ENCODE measurements at regions not wholly inside any gene's neighbourhood (a gene's known extent, or its start where the extent isn't known, plus 50 kb on each side); places are given as distances from the start of the nearest gene placed in this dataset.

DNA sequence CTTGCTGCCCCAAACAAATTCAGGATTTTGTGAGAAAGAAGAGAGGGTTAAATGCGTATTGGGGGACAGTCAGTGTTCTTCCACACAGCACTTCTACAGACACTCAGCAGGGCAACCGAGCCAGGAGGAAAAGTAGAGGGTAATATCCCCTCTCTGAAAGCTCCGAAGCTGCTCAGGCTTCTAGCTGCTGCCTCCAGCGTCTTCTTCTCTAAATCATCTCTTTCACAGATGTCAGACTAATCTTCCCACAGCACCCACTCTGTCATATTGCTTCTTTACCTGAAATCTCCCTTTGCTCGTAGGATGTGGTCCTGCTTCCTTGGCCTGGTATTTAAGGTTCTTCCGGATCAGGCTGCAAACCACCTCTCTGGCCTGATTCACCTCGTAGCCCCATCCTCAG, 117.6 kb upstream of the HAAO start:
- no peak overlapping the region for H3K4me3 ChIP-seq (ENCODE audit: low read length)
- H2AFZ ChIP-seq (ENCODE audit: low read length), result no peak overlapping the region
- no peak overlapping the region for H3K27ac ChIP-seq (ENCODE audit: low read length)
- H3K79me2 ChIP-seq (ENCODE audit: low read length), result no peaks in the 10 kb centered on the region
- no peaks in the 10 kb centered on the region for H3K4me1 ChIP-seq (ENCODE audit: low read length)
- no peaks in the 10 kb centered on the region for H3K36me3 ChIP-seq (ENCODE audit: insufficient read depth, low read length)
- no peaks in the 10 kb centered on the region for H3K9me2 ChIP-seq (replicated peaks; ENCODE audit: insufficient read depth, low read length)
- no peak overlapping the region for H3K4me2 ChIP-seq (ENCODE audit: low read depth, low read length, poor library complexity, severe bottlenecking)
- no peaks in the 10 kb centered on the region for H3K9me3 ChIP-seq (ENCODE audit: low read length)
- no peak for DNase-seq
- H3K9ac ChIP-seq (ENCODE audit: low read length), result no peak overlapping the region
- H4K20me1 ChIP-seq (ENCODE audit: insufficient read depth, low read depth, low read length), result no peaks in the 10 kb centered on the region
- no peaks in the 10 kb centered on the region for H3K27me3 ChIP-seq (ENCODE audit: low read length)

DNA sequence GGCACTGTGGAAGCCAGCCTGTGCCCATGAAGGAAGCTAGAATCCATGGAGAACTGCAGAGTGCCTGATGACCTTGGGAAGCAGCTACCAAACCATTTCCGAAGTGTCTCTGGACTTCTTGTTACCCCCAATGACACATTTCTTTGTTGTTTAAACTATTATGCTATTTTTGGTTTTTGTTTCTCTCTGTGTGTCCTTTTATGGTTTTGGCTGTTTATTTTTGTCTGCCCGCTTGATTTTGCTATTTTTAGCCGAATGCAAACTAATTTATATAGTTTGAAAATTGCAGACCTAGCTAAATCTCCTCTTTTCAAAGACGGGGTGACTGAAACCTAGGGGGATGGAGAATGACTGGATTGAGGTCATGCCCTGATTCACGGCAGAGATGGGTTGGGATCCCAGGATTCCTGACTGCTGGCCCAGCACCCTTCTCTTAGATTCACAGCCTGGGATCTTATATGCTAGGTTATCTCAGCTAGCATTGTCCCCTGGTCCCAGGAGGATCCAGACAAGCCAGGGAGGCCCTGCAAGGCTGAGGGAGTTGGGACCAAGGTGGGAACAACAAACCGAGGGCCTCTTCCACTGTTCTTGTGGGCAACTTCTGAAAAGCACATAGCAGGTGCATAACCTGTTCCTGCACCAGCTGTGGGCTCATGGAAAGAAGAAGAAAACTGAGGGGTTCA, 116.3 kb upstream of the HAAO start:
- H3K36me3 ChIP-seq (ENCODE audit: insufficient read depth, low read length), result no peaks in the 10 kb centered on the region
- no peak for DNase-seq
- H3K9me3 ChIP-seq (ENCODE audit: low read length), result no peaks in the 10 kb centered on the region
- H3K79me2 ChIP-seq (ENCODE audit: low read length), result no peaks in the 10 kb centered on the region
- H3K4me3 ChIP-seq (ENCODE audit: low read length), result no peak overlapping the region
- H2AFZ ChIP-seq (ENCODE audit: low read length), result no peak overlapping the region
- H3K9ac ChIP-seq (ENCODE audit: low read length), result no peak overlapping the region
- no peak overlapping the region for H3K27ac ChIP-seq (ENCODE audit: low read length)
- H4K20me1 ChIP-seq (ENCODE audit: insufficient read depth, low read depth, low read length), result no peaks in the 10 kb centered on the region
- H3K27me3 ChIP-seq (ENCODE audit: low read length), result no peaks in the 10 kb centered on the region
- H3K4me1 ChIP-seq (ENCODE audit: low read length), result no peaks in the 10 kb centered on the region
- no peaks in the 10 kb centered on the region for H3K9me2 ChIP-seq (replicated peaks; ENCODE audit: insufficient read depth, low read length)
- H3K4me2 ChIP-seq (ENCODE audit: low read depth, low read length, poor library complexity, severe bottlenecking), result no peak overlapping the region

- Histone ChIP-seq H3K79me2 (ENCODE audit: low read length) (no peaks in the 10 kb centered on the region), H3K4me2 (ENCODE audit: low read depth, low read length, poor library complexity, severe bottlenecking) (no peak overlapping the region), H3K4me3 (ENCODE audit: low read length) (no peak overlapping the region), H3K4me1 (ENCODE audit: low read length) (no peaks in the 10 kb centered on the region), H3K9me2 (replicated peaks; ENCODE audit: insufficient read depth, low read length) (no peaks in the 10 kb centered on the region), H4K20me1 (ENCODE audit: insufficient read depth, low read depth, low read length) (no peaks in the 10 kb centered on the region), H3K36me3 (ENCODE audit: insufficient read depth, low read length) (no peaks in the 10 kb centered on the region), H3K27me3 (ENCODE audit: low read length) (no peaks in the 10 kb centered on the region), H3K9me3 (ENCODE audit: low read length) (no peaks in the 10 kb centered on the region), H3K27ac (ENCODE audit: low read length) (no peak overlapping the region), H2AFZ (ENCODE audit: low read length) (no peak overlapping the region), H3K9ac (ENCODE audit: low read length) (no peak overlapping the region)
- no peak for DNase-seq
Measured at GRCh38 chr2:42907835-42908234, 115.5 kb upstream of the HAAO start.

- Histone ChIP-seq H4K20me1 (ENCODE audit: insufficient read depth, low read depth, low read length) (no peaks in the 10 kb centered on the region), H3K4me1 (ENCODE audit: low read length) (no peaks in the 10 kb centered on the region), H3K9ac (ENCODE audit: low read length) (no peak overlapping the region), H3K9me3 (ENCODE audit: low read length) (no peaks in the 10 kb centered on the region), H3K36me3 (ENCODE audit: insufficient read depth, low read length) (no peaks in the 10 kb centered on the region), H3K27me3 (ENCODE audit: low read length) (no peaks in the 10 kb centered on the region), H3K9me2 (replicated peaks; ENCODE audit: insufficient read depth, low read length) (no peaks in the 10 kb centered on the region), H3K27ac (ENCODE audit: low read length) (no peak overlapping the region), H2AFZ (ENCODE audit: low read length) (no peak overlapping the region), H3K4me3 (ENCODE audit: low read length) (no peak overlapping the region), H3K79me2 (ENCODE audit: low read length) (no peaks in the 10 kb centered on the region), H3K4me2 (ENCODE audit: low read depth, low read length, poor library complexity, severe bottlenecking) (no peak overlapping the region)
- no peak for DNase-seq
Measured at GRCh38 chr2:42906557-42907411, 114.4 kb upstream of the HAAO start.

DNA sequence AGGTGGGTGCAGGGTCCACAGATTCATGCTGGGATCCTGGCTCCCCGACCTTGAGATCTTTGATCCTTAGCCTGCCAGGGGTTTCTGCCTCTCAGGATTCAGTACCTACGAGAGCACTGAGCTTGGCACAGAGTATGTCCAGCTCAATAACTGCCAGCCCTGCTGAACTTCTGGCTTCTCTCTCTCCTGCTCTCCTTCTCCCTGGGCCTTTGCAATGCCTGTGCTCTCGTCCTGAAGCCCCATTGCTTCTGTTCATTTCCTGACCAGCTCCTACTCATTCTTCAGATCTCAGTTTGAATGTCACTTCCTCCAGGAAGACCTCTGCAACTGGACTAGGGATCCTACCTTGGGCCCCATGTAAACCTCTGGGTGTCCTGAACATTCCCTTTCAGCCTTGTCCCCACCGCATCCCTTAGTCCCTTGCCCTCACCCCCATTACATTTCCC, 113.8 kb upstream of the HAAO start:
- Histone ChIP-seq H3K27me3 (ENCODE audit: low read length) (no peaks in the 10 kb centered on the region), H3K79me2 (ENCODE audit: low read length) (no peaks in the 10 kb centered on the region), H3K4me2 (ENCODE audit: low read depth, low read length, poor library complexity, severe bottlenecking) (no peak overlapping the region), H3K36me3 (ENCODE audit: insufficient read depth, low read length) (no peaks in the 10 kb centered on the region), H3K4me1 (ENCODE audit: low read length) (no peaks in the 10 kb centered on the region), H3K9ac (ENCODE audit: low read length) (no peak overlapping the region), H3K9me3 (ENCODE audit: low read length) (no peaks in the 10 kb centered on the region), H4K20me1 (ENCODE audit: insufficient read depth, low read depth, low read length) (no peaks in the 10 kb centered on the region), H3K9me2 (replicated peaks; ENCODE audit: insufficient read depth, low read length) (no peaks in the 10 kb centered on the region), H3K4me3 (ENCODE audit: low read length) (no peak overlapping the region), H3K27ac (ENCODE audit: low read length) (no peak overlapping the region), H2AFZ (ENCODE audit: low read length) (no peak overlapping the region)
- no peak for DNase-seq

DNA sequence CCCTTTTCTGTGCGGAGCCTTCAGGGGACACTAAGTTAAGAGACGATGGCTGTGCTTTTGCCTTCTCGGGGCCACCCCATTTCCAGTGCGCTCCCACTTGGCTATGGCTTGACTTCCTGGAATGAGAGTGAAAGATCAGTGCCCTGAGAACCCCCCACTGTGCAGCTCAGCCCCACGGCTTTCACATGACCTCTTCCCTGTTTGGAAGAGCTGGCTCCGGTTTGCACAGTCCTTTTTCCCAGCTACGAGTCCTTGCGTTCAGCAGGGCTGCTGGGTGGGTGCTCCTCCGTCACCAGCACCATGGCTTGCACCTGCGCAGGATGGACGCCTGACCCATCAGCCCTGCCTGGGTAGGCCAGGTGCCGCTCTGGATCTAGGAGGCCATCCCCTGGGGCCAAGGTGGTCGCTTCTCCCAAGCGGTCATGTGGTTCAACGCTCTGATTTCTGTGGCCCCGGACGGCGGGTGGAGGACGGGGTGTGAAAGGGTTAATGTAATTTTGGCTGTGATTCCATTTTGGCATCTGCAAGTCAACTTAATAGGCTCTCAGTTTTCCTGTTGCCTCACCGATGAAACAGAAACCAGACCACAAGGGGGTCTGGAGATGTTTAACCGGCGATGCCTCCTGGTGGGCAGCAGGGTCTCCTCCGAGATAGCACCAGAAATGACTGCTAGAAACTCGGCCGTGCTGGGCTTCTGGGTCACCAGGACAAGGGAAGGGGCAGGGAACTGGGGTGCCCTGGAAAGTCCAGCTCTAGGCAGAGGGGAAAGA, 113.1 kb upstream of the HAAO start:
- Histone ChIP-seq H3K4me3 (ENCODE audit: low read length) (no peak overlapping the region), H3K27me3 (ENCODE audit: low read length) (no peaks in the 10 kb centered on the region), H3K79me2 (ENCODE audit: low read length) (no peaks in the 10 kb centered on the region), H3K9ac (ENCODE audit: low read length) (no peak overlapping the region), H2AFZ (ENCODE audit: low read length) (no peak overlapping the region), H3K27ac (ENCODE audit: low read length) (no peak overlapping the region), H3K4me1 (ENCODE audit: low read length) (no peaks in the 10 kb centered on the region), H3K4me2 (ENCODE audit: low read depth, low read length, poor library complexity, severe bottlenecking) (no peak overlapping the region), H4K20me1 (ENCODE audit: insufficient read depth, low read depth, low read length) (no peaks in the 10 kb centered on the region), H3K9me2 (replicated peaks; ENCODE audit: insufficient read depth, low read length) (no peaks in the 10 kb centered on the region), H3K9me3 (ENCODE audit: low read length) (no peaks in the 10 kb centered on the region), H3K36me3 (ENCODE audit: insufficient read depth, low read length) (no peaks in the 10 kb centered on the region)
- DNase-seq, result no peak

DNA sequence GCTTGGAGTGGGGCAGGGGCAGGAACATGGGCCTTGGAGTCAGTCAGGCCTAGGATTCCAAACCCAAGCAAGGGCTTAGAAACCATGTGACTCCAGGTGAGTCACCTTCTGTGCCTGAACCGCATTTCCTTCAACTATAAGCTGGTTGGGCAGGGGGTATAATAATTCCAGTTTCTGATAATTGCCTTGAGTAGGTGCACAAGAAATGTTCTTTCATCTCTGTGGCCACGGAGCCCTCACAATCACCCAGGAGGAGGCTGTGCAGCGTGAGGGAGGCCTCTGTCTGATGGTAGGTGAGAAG, 112.1 kb upstream of the HAAO start:
- H3K9me3 ChIP-seq (ENCODE audit: low read length), result no peaks in the 10 kb centered on the region
- H3K9me2 ChIP-seq (replicated peaks; ENCODE audit: insufficient read depth, low read length), result no peaks in the 10 kb centered on the region
- H3K9ac ChIP-seq (ENCODE audit: low read length), result no peak overlapping the region
- no peaks in the 10 kb centered on the region for H4K20me1 ChIP-seq (ENCODE audit: insufficient read depth, low read depth, low read length)
- no peaks in the 10 kb centered on the region for H3K36me3 ChIP-seq (ENCODE audit: insufficient read depth, low read length)
- H3K79me2 ChIP-seq (ENCODE audit: low read length), result no peaks in the 10 kb centered on the region
- H3K4me2 ChIP-seq (ENCODE audit: low read depth, low read length, poor library complexity, severe bottlenecking), result no peak overlapping the region
- H3K27me3 ChIP-seq (ENCODE audit: low read length), result no peaks in the 10 kb centered on the region
- H3K4me3 ChIP-seq (ENCODE audit: low read length), result no peak overlapping the region
- H2AFZ ChIP-seq (ENCODE audit: low read length), result no peak overlapping the region
- DNase-seq, result no peak
- H3K27ac ChIP-seq (ENCODE audit: low read length), result no peak overlapping the region
- no peaks in the 10 kb centered on the region for H3K4me1 ChIP-seq (ENCODE audit: low read length)

DNA sequence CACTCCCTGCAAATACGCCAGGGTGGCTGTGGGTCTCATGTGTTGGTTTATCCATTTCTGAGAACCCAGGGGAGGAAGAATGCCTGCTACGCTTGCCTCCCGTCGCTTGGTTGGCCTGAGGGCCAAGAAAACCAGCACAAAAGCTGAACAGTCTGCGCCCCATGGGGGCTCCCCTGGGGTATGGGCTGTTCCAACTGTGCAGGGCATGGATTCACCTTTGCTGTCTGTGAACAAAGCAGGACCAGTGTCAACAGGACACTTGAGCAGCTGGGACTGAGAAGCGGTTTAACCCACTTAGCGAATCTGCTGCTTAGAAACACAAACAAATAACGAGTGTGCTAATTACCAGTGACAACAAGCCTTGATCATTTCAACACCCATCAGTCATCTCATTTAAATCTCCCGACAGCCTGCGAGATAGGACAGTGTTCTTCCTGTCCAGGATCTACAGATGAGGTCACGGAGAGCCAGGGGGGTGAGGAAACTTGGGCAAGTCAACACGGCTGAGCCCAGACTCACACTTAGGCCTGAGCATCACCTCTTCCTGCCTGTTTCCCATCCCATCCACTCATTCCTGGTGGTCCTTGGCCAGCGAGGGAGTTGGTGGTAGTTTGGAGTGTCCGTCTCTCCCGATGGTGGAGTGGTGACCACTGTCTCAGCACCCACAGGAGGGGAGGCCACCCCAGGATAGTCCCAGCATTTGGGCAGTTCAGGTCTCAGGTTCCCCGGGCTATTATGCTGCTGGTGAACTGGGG, 111.6 kb upstream of the HAAO start:
- Histone ChIP-seq H3K9me3 (ENCODE audit: low read length) (no peaks in the 10 kb centered on the region), H2AFZ (ENCODE audit: low read length) (no peak overlapping the region), H3K36me3 (ENCODE audit: insufficient read depth, low read length) (no peaks in the 10 kb centered on the region), H3K4me1 (ENCODE audit: low read length) (no peaks in the 10 kb centered on the region), H4K20me1 (ENCODE audit: insufficient read depth, low read depth, low read length) (no peaks in the 10 kb centered on the region), H3K9me2 (replicated peaks; ENCODE audit: insufficient read depth, low read length) (no peaks in the 10 kb centered on the region), H3K27me3 (ENCODE audit: low read length) (no peaks in the 10 kb centered on the region), H3K9ac (ENCODE audit: low read length) (no peak overlapping the region), H3K4me3 (ENCODE audit: low read length) (no peak overlapping the region), H3K27ac (ENCODE audit: low read length) (no peak overlapping the region), H3K79me2 (ENCODE audit: low read length) (no peaks in the 10 kb centered on the region), H3K4me2 (ENCODE audit: low read depth, low read length, poor library complexity, severe bottlenecking) (no peak overlapping the region)
- DNase-seq, result no peak
